ENCODE measurements at regions not wholly inside any gene's neighbourhood (a gene's known extent, or its start where the extent isn't known, plus 50 kb on each side); places are given as distances from the start of the nearest gene placed in this dataset.

DNA sequence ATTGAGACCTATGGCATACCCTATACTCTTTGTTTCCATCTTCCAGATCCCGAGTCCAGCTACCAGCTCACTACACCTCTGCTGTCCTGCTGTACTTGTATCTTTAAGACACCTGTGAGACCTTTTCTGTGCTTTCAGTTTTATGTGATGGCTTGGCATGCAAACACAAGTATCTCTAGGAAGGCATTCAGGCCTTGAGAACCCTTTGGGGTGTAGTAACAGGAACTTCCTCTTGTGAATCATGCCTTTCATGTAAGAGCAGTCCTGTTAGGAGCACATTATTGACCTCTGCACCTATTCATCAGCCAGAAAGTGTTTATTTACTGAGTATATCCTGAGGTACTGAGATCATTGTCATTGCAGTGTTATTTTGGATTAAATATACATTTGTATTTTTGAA lies 87.0 kb upstream of the HTR2A start:
- Histone ChIP-seq H3K9me3 (no peaks in the 10 kb centered on the region), H3K4me1 (no peaks in the 10 kb centered on the region), H3K27ac (no peak overlapping the region), H3K27me3 (no peaks in the 10 kb centered on the region), H3K36me3 (no peaks in the 10 kb centered on the region), H3K4me3 (no peak overlapping the region)
- intact Hi-C loops (cut with DNase I; ENCODE audit: low total_unique reads) = no loop called here
- DNase-seq (ENCODE audit: low spot score in 2 of 2) = no peak
- TF ChIP-seq POLR2A (IDR thresholded peaks at IDR 0.05) (no peak), CTCF (IDR thresholded peaks at IDR 0.05) (no peak), POLR2AphosphoS5 (IDR thresholded peaks at IDR 0.05) (no peak)

DNA sequence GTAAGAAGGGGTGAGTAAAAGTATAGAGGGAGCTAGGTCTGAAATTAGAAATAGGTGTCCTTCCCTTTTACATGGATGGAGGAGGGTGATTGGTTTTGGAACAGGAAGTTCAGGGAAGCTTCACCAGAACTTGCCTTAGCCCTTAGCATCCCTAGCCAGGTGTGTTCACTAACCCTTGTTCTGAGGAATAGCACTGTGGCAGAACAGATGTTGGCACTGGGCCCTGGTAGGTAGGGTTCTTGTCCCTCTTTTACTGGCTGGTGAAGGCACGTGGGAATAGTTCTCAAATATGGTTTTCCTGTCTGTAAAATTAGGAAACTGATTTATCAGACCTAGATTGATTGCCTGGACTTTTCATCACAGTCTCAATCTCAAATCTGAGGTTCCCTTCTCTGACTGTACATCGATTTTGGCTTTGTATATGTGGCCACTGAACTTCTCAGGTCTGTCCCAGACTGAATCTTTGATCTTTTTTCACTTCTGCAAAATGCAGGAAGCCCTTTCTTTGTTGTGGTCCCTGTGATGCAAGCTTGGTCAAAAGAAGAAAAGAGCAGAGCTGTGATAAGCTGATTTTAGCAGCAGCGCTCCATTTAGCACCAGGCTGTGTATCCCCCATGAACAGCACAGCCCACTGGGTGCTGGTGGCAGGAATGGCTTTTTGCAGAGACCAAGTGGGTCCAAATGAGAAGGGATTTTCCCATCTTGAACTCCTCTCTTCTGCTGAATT lies 86.2 kb upstream of the HTR2A start:
- intact Hi-C loops (cut with DNase I; ENCODE audit: low total_unique reads) = no loop called here
- DNase-seq (ENCODE audit: low spot score in 2 of 2) = no peak
- Histone ChIP-seq H3K4me3 (no peak overlapping the region), H3K36me3 (no peaks in the 10 kb centered on the region), H3K27ac (no peak overlapping the region), H3K9me3 (no peaks in the 10 kb centered on the region), H3K4me1 (no peaks in the 10 kb centered on the region), H3K27me3 (no peaks in the 10 kb centered on the region)
- TF ChIP-seq CTCF (IDR thresholded peaks at IDR 0.05) (no peak), POLR2AphosphoS5 (IDR thresholded peaks at IDR 0.05) (no peak), POLR2A (IDR thresholded peaks at IDR 0.05) (no peak)

GRCh38 chr13:46975173-46975572 lies 78.3 kb upstream of the HTR2A start:
- H3K27me3 ChIP-seq = no peaks in the 10 kb centered on the region
- no peak overlapping the region for H3K4me3 ChIP-seq
- no peak overlapping the region for H3K27ac ChIP-seq
- peaks cover 10 to 20% of the 10 kb centered on the region in 2 donors for H3K9me3 ChIP-seq
- no peaks in the 10 kb centered on the region for H3K4me1 ChIP-seq
- no peak for DNase-seq (ENCODE audit: low spot score in 2 of 2)
- H3K36me3 ChIP-seq = no peaks in the 10 kb centered on the region
- intact Hi-C loops (cut with DNase I; ENCODE audit: low total_unique reads) = no loop called here
- no peak for TF ChIP-seq CTCF (IDR thresholded peaks at IDR 0.05)
- TF ChIP-seq POLR2AphosphoS5 (IDR thresholded peaks at IDR 0.05) = no peak
- no peak for TF ChIP-seq POLR2A (IDR thresholded peaks at IDR 0.05)

DNA sequence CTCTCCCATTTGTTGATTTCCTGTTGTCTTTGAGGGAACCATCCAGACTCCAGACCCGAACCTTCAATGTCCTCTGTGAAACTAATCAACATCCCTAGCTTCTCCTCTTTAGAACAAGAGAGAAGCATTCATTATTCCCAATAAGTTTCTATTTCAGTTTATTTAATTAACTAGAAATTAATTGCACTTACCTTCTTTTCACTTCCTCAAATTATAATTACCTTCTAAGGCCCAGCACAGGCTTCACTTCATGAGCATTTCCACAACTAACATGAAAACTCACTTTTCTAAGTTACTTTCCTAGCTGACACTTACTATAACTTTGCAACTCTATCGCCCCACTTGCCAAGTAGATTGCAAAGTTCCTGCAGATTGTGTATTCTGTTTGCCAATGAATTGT lies 71.6 kb upstream of the HTR2A start:
- H3K4me3 ChIP-seq = no peak overlapping the region
- no peaks in the 10 kb centered on the region for H3K27me3 ChIP-seq
- DNase-seq (ENCODE audit: low spot score in 2 of 2) = no peak
- intact Hi-C loops (cut with DNase I; ENCODE audit: low total_unique reads) = no loop called here
- no peak overlapping the region for H3K27ac ChIP-seq
- no peaks in the 10 kb centered on the region for H3K36me3 ChIP-seq
- H3K9me3 ChIP-seq = no peaks in the 10 kb centered on the region
- TF ChIP-seq CTCF (IDR thresholded peaks at IDR 0.05) (no peak), POLR2A (IDR thresholded peaks at IDR 0.05) (no peak), POLR2AphosphoS5 (IDR thresholded peaks at IDR 0.05) (no peak)
- H3K4me1 ChIP-seq = no peaks in the 10 kb centered on the region

- Histone ChIP-seq H3K36me3 (no peaks in the 10 kb centered on the region), H3K4me1 (no peaks in the 10 kb centered on the region), H3K27ac (no peak overlapping the region), H3K4me3 (no peak overlapping the region), H3K27me3 (no peaks in the 10 kb centered on the region), H3K9me3 (no peaks in the 10 kb centered on the region)
- TF ChIP-seq POLR2A (IDR thresholded peaks at IDR 0.05) (no peak), CTCF (IDR thresholded peaks at IDR 0.05) (no peak), POLR2AphosphoS5 (IDR thresholded peaks at IDR 0.05) (no peak)
- intact Hi-C loops (cut with DNase I; ENCODE audit: low total_unique reads) = no loop called here
- no peak for DNase-seq (ENCODE audit: low spot score in 2 of 2)
Observed at GRCh38 chr13:46964789-46965527, 68.1 kb upstream of the HTR2A start.
